Heart left ventricle (tissue), 13 donors: ENCODE measurements at regions not wholly inside any gene's neighbourhood (a gene's known extent, or its start where the extent isn't known, plus 50 kb on each side); places are given as distances from the start of the nearest gene placed in this dataset.

Source experiments
- POLR2A ChIP-seq, 2 donors: fragments of 450-650 bp; IDR thresholded peaks; one replicate each; pipeline ENCODE4 v1.6.1; 2017; ENCODE audit warnings: antibody characterized with exemption in 2 of 2, mild to moderate bottlenecking in 2 of 2, moderate library complexity in 2 of 2
- TF ChIP-seq, protein P1 (sequence below), 12 donors: fragments of 200-600 bp; sonication (generic) in 4 of 12; IDR thresholded peaks; one replicate each; pipeline versions ENCODE4 v1.5.0 to v1.8.0; 2018 to 2022; ENCODE audit warnings: antibody characterized with exemption in 12 of 12, mild to moderate bottlenecking in 5 of 12
- donor health status: ischemic (EF 13 %, LVEDD 7.1; RV severe dilation, severe dysfunction).
- donor health status: DM: no; HTN: yes; CAD: no.
- donor health status: DM: no; HTN: no; CAD: no.
- donor health status: ischemic (EF 25% LVEDD 6.9; RV normal size, moderate dysfunction).
- donor health status: ischemic (EF 25% LVEDD 5.7; RV mildly dilated, moderate dysfunction).
- donor health status: ischemic (EF 35%, LVEDD 5.7; RV mildly dilated, moderate dysfunction).
- donor health status: nonischemic (EF 11% LVEDD 7.7; RV severe dilation, severe dysfunction).
- donor health status: DM: yes; HTN: yes; CAD: no.
- donor health status: PGD.
- donor health status: ischemic (EF 29% LVEDD 5.4; RV normal size, mild dysfunction).
- donor health status: nonischemic (EF 23%, LVEDD 6.1; RV moderate dilation, normal function).

DNA sequence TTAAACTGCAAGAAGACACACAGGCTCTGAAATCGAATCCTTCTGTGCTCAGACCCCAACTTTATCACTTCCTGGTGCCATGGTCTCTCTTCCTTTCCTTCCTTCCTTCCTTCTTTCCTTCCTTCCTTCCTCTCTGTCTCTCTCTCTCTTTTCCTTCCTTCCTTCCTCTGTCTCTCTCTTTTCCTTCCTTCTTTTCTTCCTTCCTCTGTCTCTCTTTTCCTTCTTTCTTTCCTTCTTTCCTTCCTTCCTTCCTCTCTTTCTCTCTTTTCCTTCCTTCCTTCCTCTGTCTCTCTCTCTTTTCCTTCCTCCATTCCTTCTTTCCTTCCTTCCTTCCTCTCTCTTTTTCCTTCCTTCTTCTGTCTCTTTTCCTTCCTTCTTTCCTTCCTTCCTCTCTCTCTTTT, 127.2 kb upstream of the CACNA1A start:
- TF ChIP-seq, protein P1, sequence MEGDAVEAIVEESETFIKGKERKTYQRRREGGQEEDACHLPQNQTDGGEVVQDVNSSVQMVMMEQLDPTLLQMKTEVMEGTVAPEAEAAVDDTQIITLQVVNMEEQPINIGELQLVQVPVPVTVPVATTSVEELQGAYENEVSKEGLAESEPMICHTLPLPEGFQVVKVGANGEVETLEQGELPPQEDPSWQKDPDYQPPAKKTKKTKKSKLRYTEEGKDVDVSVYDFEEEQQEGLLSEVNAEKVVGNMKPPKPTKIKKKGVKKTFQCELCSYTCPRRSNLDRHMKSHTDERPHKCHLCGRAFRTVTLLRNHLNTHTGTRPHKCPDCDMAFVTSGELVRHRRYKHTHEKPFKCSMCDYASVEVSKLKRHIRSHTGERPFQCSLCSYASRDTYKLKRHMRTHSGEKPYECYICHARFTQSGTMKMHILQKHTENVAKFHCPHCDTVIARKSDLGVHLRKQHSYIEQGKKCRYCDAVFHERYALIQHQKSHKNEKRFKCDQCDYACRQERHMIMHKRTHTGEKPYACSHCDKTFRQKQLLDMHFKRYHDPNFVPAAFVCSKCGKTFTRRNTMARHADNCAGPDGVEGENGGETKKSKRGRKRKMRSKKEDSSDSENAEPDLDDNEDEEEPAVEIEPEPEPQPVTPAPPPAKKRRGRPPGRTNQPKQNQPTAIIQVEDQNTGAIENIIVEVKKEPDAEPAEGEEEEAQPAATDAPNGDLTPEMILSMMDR (IDR thresholded peaks at IDR 0.05): no peak
- TF ChIP-seq POLR2A (IDR thresholded peaks at IDR 0.05): no peak
